HG03575 (cell line): ENCODE measurements at regions not wholly inside any gene's neighbourhood (a gene's known extent, or its start where the extent isn't known, plus 50 kb on each side); places are given as distances from the start of the nearest gene placed in this dataset.
"Not testable (repeated sequence)": the region's sequence is repeated elsewhere in the genome, so short reads cannot be mapped to it uniquely, and the experiment has no call there.

Experiments
- ATAC-seq: cut with Tn5 transposase; IDR thresholded peaks from one replicate; pipeline ENCODE4 v1.9.1; 2021; ENCODE audit not compliant: unreplicated experiment, insufficient number of reproducible peaks, low FRiP score; ENCODE audit errors: extremely low read depth

DNA sequence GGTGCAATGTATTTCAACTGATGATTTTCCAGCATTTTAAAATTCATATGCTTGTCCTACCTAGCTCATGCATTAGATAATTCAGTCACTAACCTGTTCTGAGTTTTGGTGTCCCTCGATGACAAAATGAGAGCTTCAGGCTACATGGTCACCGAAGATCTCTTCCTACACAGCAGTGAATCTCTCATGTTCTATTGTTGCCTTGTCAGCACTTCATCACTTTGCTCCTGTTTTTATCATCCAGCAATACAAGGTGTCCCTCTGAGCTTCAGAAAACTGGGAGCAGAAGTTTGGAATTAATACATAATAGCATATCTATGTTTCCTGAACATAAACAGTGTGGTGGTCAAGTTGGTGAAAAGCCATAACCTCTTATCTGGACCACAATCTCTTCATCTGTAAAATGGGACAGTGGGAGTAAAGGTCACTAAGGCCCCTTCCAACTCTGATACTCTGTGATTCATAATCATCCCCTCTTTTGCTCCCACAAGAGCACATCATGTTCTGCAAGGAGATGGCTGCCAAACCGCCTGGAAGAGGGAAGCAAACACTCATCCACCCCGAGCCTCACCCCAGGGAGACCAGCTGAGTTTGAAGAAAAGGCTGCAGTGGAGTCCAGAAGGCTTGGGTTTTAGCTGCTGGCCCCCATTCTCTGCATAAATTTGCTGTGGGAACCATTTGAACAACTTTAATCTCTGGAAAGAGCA lies 137.9 kb upstream of the F3 start:
- no peak for ATAC-seq

DNA sequence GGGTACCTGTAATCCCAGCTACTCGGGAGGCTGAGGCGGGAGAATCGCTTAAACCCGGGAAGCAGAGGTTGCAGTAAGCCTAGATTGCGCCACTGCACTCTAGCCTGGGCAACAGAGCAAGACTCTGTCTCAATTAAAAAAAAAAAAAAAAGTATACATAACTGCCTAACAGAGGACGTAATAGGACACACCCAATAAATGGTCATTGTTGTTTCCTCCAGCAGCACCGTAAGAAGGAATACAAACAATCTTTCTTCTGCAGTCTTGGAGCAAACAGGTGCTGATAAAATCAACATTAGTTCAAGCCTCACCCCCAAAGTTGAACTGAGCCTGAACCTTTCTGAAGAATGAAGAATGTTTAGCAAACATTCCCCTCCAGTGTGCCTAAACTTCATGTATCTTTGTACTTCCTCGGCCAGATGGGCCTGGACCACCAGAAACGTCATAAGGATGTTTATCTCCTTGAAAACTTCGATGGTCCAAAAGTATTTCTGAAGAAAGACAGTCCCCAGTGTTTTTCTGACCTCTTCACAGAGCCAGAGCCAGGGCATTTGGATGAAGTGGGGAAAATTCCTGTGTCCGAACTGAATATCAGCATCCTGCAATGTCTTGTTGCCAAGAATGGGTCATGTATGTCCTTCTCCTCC lies 136.8 kb upstream of the F3 start:
- no peak for ATAC-seq

DNA sequence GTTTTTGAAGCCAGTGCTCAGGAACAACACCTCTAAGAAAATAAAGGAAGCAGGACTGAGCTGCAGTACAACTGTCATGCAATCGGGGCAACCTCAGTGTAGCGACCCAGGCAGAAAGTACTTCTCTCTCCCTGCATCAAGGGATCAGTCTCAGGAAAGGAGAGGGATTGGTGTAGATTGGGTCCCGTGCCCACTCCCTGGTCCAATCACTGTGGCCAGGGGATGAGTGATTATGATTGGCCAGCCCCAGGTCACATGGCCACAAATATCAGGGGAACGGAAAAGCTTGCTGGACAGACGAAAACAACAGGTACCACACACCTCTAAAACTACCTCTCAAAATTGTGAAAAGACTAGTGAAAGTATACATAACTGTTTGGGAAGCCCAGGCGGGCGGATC lies 136.2 kb upstream of the F3 start:
- ATAC-seq: no peak

DNA sequence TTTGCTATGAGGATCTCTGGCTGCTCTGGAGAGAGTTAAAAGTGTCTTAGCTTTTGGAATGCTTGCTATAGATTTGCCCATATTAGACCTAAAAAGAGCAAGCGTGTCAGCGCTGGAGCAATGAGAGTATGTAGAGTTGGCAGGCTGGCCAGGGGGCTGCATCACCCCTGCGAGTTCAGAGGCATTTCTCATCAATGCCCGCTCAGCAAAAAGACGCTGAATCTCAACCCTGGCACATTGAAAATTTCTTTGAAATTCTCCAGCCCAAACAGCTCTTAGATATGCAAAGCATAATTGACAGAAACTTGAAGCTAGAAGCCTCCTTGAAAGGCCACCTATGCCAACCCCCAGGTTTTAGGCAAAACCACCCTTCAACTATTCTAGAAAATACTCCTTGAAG lies 135.5 kb upstream of the F3 start:
- no peak for ATAC-seq

DNA sequence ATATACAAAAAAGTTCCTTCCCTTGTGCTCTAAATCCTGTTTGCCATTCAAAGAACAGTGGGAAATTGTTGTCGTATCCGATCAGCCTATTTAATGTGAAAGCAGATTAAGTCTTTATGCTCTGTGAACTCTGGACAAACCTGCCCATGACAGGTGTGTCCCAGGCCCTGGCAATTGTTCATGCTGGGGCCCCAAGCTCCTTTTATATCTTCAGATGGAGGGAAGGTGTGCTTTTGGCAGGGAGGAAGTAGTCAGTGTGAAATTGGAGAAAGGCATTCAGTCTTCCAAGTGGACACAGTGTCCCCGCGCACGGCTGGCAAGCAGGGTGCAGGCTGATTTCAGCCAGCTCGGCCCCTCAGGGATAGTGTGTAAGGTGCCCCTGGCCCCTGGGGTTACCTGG lies 135.1 kb upstream of the F3 start:
- no peak for ATAC-seq

DNA sequence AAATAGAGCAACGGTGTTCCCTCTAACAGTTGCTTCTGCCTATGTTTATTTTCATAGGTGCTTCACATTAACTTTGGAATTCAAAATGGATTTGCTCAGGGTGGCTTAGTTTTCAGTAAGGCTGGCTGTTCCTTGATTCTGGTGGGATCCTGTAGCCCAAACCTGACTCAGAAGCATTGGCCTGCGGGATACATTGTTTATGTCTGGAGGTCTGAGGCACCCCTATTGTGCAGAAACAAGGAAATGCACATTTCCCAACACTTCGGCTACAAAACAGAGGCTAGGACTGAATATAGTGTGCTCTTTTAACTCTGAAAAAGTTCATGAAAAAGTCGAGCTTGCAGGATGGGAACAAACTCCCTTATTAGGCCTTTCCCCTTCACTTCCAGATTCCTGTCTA lies 133.8 kb upstream of the F3 start:
- no peak for ATAC-seq

DNA sequence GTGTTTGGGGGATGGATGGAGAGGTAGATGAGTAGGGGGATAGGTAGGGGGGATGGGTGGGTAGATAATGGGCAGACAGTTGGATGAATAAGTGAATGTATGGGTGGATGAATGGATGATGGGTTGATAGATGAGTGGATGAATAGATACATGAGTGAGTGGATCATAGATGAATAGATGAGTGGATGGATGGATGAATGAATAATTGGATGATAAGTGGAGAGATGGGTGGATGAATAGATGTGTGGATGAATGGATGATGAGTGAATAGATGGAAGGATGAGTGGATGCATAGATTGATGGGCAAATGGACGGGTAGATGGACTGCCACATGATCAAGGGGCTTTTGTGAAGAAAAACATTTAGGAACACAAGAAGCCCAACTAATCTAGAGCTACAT lies 133.3 kb upstream of the F3 start:
- no peak for ATAC-seq

DNA sequence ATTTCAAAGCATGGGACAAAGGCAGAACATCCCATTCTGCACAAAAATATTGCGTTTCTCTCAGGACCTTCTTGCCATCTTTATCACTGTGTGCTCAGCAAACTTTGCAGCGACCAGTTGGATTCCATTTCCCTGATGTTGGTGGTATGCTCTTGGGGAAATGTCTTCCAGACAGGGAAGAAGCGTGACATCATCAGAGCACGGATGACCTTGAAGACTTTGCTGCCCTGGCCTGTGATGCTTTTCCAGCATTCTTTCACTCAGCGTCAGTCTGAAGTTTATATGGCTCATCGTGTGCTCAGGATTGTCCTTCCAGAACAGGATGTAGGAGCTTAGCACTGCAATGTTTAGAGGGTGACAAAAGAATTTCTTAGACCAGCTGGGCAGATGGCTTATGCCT lies 131.4 kb upstream of the F3 start:
- ATAC-seq: no peak

DNA sequence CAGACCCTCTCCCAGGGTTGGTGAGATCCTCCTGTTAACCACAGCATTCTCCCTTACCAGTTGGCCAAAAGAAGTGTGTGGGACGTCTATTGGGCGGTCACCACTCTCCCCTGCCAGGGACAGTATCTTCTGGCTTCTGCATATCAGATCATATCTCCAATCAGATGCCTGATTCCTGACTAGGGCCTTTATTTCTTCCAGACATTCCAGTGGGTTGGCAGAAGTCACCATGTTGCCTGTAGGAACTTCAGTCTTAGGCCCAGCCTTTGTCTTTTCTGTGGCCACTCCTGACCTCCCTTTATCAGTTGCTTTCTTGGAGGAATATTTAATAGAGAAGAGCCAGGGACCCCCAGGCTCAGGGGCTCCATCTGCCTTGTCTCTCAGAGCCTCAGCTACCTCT lies 130.4 kb upstream of the F3 start:
- no peak for ATAC-seq

DNA sequence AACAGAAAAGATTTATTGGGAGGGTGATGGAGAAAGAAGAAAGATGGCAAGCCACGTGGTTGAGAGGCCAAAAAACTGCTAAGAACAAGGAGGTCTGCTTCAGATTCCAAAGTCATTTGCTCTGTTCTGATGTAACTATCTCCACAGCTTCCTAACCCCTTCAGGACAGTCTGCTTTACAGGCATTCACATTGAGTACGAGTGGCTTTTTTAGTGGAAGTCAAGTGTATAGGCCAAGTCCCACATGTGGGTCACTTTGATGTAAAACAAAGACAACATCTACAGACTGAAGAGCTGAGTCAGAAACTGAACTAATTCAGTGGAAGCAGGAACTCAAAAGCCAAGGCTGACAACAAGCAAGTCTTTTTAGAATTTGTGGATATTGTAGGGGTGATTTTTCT lies 128.7 kb upstream of the F3 start:
- no peak for ATAC-seq

DNA sequence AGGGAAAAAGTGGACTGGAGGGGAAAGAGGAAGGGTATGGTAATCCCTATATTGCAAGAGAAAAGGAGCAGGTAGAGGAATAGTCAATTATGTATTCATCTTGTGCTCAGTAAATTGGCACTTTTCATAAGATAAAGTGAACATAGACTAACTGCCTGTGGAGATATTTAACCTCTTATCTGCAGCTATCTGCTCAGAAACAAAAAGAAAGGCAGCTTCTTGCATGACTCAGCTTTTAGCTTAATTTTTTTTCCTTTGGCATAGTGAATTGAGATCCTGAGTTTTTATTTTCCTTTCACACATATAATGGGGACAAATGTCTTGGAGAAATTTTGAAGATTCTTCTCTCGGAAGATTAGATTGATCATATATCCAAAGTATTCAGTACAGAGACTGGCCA lies 127.6 kb upstream of the F3 start:
- ATAC-seq: no peak

DNA sequence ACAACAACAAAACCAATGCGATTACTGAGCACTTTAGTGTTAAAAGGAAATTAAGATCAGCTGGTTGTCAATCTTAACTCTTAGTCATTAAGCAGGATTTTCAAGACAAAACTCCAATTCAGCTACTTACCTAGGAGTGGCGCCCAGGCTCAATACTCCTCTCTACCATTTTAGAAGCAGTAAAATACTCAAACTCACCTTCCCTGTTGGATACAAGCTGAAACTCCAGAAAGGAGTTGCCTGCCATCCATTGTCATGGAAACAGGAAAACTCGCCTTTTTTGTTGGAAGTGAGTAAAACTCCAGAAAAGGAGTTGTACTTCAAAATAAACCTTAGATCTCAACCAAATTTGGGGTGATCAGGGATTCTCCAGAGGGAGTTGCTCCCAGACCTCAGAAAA lies 127.0 kb upstream of the F3 start:
- ATAC-seq: no peak

DNA sequence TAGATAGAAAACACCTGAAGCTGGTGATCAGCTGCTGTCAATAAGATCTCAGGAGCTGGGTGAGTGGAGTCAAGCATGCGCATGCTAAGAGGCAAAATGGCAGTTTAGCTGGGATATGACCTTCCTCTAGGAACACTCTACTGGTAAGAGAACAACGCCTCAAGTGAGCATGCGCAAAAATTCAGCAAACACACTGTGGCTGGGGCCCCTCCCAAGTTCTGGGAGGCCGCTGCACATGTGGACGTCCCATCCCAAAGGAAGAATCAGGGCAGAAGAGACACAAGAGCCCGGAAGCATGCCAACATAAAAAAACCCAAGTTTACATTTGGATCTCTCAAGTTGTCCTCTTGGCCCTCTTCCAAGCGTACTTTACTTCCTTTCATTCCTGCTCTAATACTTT lies 126.3 kb upstream of the F3 start:
- ATAC-seq: no peak

DNA sequence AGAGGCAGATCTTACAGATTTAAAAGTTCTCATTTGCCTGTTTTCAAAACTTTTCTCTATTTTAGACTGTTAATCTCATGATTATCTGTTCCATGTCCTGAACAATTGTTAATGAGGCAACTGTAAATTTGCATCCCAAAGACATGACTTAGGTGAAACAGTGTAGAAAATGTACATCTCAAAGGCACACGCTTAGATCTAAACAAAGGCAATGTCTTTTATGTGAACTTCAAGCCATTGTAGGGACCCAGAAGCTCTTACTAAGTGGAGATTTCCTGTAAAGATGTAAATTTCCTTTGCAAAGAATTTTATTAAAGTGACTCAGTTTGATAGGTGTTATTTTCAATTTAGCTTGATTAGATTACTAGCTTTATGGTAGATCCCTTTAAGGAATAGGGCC lies 125.2 kb upstream of the F3 start:
- no peak for ATAC-seq

DNA sequence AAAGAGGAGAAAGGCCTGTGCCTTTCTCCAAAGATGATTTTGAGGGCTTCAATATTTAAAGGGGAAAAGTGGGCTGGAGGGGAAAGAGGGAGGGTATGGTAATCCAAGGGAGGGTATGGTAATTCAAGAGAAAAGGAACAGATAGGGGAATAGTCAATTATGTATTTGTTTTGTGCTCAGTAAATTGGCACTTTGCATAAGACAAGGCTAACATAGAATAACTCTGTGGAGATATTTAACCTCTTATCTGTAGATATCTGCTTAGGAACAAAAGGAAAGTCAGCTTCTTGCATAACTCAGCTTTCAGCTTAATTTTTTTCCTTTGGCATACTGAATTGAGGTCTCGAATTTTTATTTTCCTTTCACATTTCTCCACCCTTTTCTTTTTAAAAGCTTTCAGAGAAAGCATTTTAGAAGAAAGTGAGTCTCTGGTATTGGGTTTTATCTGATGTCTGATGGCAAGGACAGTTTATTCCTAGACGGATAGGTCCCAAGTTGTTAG lies 119.9 kb upstream of the F3 start:
- no peak for ATAC-seq

DNA sequence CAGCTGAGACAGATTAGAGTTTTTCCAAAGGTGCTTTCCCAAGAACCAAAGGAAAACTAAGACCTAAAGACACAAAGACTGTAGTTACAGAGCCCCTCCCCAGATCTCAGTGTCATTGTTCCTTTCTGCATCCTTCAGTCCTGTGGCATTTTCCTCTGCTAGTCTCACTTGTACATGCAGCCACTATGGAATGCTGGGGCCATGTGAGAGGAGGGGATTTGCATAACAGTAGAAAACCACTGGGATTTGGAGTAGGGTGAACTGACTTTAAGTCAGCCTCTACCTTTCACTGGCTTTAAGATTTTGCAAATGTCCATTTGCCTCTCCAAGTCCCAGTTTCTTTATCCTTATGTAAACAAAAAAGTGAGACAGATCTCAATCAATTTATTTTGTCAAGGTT lies 119.4 kb upstream of the F3 start:
- no peak for ATAC-seq

DNA sequence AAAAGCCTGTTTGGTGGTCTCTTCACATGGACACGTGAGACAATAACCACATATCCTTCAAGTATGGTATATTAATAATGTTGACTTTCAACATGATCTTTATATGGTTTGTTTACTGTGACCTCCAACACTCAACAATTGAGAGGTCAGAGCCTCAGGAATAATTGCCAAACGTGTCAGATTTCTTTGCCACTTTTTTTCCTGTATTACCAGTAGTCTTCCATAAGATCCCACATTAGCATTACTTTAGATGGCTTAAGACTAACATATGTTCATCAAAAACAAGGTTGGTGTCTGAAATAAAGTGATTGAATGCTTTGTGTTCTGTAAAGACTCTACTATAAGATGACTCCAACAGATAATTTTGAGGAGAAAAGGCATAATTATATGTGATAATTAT lies 118.7 kb upstream of the F3 start:
- ATAC-seq: no peak

DNA sequence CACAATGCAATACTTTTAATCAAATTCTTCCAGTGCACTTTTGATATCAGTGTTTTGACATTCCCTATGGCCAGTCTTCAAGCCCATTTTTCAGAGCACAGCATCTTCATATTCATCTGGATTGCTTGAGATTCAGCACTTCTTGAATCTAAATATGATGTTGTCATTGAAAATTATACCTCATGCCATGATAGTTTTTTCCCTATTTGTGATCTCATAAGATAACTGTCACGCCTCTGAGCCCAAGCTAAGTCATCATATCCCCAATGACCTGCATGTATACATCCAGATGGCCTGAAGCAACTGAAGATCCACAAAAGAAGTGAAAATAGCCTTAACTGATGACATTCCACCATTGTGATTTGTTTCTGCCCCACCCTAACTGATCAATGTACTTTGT lies 117.6 kb upstream of the F3 start:
- ATAC-seq: not testable (repeated sequence)

DNA sequence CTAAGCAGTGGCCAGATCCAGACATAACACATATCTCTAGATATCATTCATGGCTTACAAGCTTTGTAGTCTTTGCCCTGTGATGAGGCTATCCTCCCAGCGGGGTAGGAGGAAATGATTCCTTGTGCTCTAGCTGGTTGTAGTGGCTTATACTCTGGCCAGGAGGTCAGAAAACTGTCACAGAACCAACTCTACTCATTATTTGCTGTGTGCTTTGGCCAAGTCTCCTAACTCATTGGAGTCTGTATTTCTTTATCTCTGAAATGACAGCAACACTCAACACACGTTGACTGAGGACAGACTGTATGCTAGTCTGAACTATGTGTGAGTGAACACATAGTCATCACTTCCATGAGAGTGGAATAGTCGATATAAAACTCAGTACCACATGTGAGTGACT lies 116.7 kb upstream of the F3 start:
- ATAC-seq: no peak

DNA sequence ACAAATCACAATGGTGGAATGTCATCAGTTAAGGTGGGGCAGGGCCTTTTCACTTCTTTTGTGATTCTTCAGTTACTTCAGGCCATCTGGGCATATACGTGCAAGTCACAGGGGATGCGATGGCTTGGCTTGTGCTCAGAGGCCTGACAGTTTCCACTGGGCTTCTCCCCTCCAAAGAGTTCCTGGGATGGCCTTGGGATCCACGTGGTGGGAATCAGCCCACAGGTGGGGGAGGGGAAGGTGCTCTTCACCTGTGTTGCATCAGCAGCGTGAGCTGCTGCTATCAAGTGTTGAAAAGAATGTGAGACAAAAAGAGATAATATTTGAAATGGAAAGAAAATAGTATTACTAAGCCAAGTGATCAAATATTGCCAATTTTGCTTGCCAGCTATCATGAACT lies 116.2 kb upstream of the F3 start:
- ATAC-seq: not testable (repeated sequence)

DNA sequence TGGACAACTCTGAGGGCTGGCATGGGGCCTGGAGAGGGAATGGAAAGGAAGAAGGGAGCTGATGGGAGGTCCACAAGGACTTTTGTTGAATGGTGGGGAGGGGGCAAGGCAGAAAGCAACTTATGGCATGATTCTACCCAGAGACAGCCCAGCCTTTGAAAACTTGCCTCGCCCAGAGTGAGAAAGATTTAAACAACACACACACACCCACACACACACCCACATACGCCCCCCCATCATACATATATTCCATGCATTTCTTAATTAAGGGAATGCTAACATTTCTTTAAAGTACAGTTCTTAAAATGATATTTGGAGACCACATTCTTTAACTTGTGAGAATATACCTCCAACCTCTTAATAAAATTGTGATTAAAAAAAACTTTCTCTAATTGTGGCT lies 115.4 kb upstream of the F3 start:
- no peak for ATAC-seq
